Astrocyte (in vitro differentiated cells and primary cell): ENCODE measurements at regions not wholly inside any gene's neighbourhood (a gene's known extent, or its start where the extent isn't known, plus 50 kb on each side); places are given as distances from the start of the nearest gene placed in this dataset.

Source experiments
- EZH2 ChIP-seq: IDR thresholded peaks from 2 replicates; pipeline ENCODE4 v1.6.1; 2012; ENCODE audit warnings: mild to moderate bottlenecking, low read length, inconsistent platforms; ENCODE audit not compliant: insufficient read depth
- TF ChIP-seq, protein P1 (sequence below): IDR thresholded peaks from 2 replicates; pipeline ENCODE4 v1.5.1; 2011; ENCODE audit warnings: low read depth, mild to moderate bottlenecking, inconsistent platforms, low read length, moderate library complexity; ENCODE audit not compliant: insufficient read depth

DNA sequence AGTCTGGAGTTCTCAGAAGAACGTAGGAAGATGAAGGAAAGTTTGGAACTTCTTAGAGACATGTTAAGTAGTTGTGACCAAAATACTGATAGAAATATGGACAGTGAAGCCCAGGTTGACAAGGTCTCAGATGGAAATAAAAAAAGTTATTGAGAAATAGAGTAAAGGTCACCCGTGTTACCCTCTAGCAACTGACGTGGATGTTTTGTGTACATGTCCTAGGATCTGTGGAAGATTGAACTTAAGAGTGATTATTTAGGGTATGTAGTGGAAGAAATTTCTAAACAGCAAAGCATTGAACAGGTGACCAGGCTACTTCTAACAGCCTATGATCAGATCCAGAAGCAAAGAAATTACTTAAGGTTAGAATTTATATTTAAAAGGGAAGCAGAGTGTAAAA, 1020.4 kb downstream of the FSTL5 start:
- TF ChIP-seq, protein P1, sequence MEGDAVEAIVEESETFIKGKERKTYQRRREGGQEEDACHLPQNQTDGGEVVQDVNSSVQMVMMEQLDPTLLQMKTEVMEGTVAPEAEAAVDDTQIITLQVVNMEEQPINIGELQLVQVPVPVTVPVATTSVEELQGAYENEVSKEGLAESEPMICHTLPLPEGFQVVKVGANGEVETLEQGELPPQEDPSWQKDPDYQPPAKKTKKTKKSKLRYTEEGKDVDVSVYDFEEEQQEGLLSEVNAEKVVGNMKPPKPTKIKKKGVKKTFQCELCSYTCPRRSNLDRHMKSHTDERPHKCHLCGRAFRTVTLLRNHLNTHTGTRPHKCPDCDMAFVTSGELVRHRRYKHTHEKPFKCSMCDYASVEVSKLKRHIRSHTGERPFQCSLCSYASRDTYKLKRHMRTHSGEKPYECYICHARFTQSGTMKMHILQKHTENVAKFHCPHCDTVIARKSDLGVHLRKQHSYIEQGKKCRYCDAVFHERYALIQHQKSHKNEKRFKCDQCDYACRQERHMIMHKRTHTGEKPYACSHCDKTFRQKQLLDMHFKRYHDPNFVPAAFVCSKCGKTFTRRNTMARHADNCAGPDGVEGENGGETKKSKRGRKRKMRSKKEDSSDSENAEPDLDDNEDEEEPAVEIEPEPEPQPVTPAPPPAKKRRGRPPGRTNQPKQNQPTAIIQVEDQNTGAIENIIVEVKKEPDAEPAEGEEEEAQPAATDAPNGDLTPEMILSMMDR, result no peak
- no peak for TF ChIP-seq EZH2
